HG03139 (cell line): ENCODE measurements at regions not wholly inside any gene's neighbourhood (a gene's known extent, or its start where the extent isn't known, plus 50 kb on each side); places are given as distances from the start of the nearest gene placed in this dataset.

Source experiments
- ATAC-seq: cut with Tn5 transposase; IDR thresholded peaks from one replicate; pipeline ENCODE4 v1.9.1; 2021; ENCODE audit not compliant: unreplicated experiment

GRCh38 chr12:77777274-77777673 is 53.4 kb upstream of the NAV3 start:
- ATAC-seq = no peak

GRCh38 chr12:77774761-77775160 is 55.9 kb upstream of the NAV3 start:
- ATAC-seq = no peak

GRCh38 chr12:77772676-77773298 is 57.9 kb upstream of the NAV3 start:
- ATAC-seq = no peak

GRCh38 chr12:77768558-77768957 is 62.1 kb upstream of the NAV3 start:
- no peak for ATAC-seq

GRCh38 chr12:77767756-77768343 is 62.8 kb upstream of the NAV3 start:
- ATAC-seq = no peak

GRCh38 chr12:77767335-77767734 is 63.4 kb upstream of the NAV3 start:
- no peak for ATAC-seq

- ATAC-seq = no peak
These were observed 64.5 kb upstream of the NAV3 start for GRCh38 chr12:77766224-77766623.

GRCh38 chr12:77761286-77761685 is 69.4 kb upstream of the NAV3 start:
- no peak for ATAC-seq

GRCh38 chr12:77760271-77761025 is 70.2 kb upstream of the NAV3 start:
- ATAC-seq = no peak

GRCh38 chr12:77754086-77754485 is 76.6 kb upstream of the NAV3 start:
- no peak for ATAC-seq

- no peak for ATAC-seq
These were observed 78.8 kb upstream of the NAV3 start for GRCh38 chr12:77751939-77752338.

GRCh38 chr12:77746096-77746495 is 84.6 kb upstream of the NAV3 start:
- ATAC-seq = peak; percentile 100

GRCh38 chr12:77745624-77746023 is 85.1 kb upstream of the NAV3 start:
- no peak for ATAC-seq

GRCh38 chr12:77742631-77743030 is 88.1 kb upstream of the NAV3 start:
- no peak for ATAC-seq

GRCh38 chr12:77741974-77742517 is 88.6 kb upstream of the NAV3 start:
- no peak for ATAC-seq

GRCh38 chr12:77736219-77736965 is 94.3 kb upstream of the NAV3 start:
- no peak for ATAC-seq

- no peak for ATAC-seq
These were observed 96.3 kb upstream of the NAV3 start for GRCh38 chr12:77734214-77734883.

- ATAC-seq = no peak
These were observed 102.7 kb upstream of the NAV3 start for GRCh38 chr12:77728018-77728417.

GRCh38 chr12:77727442-77728001 is 103.2 kb upstream of the NAV3 start:
- no peak for ATAC-seq

- ATAC-seq = no peak
These were observed 105.1 kb upstream of the NAV3 start for GRCh38 chr12:77725611-77726010.
